ENCODE measurements at regions not wholly inside any gene's neighbourhood (a gene's known extent, or its start where the extent isn't known, plus 50 kb on each side); places are given as distances from the start of the nearest gene placed in this dataset.

DNA sequence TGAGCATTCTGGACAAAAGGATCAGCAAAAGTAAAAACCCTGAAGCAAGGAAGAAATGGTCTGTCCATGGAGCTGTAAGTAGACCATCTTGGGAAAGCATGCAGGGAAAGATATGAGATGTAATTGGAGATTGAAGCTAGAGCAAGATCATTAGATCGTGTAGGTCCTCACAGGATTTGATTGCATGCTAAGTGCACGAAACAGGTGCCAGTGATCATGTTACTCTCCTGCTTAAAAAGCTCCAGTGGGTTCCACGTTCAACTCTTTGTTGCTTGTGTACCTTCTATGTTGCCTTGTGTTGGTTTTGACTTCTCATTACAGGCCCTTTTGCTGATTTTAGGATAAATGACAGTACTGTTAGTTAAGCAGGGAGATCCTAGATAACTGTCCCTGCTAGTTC is 442.0 kb downstream of the DMRT2 start:
- no peak overlapping the region for H3K27ac Mint-ChIP-seq
- peaks cover 9% of the 10 kb centered on the region for H3K9me3 Mint-ChIP-seq
- TF ChIP-seq, protein P1, sequence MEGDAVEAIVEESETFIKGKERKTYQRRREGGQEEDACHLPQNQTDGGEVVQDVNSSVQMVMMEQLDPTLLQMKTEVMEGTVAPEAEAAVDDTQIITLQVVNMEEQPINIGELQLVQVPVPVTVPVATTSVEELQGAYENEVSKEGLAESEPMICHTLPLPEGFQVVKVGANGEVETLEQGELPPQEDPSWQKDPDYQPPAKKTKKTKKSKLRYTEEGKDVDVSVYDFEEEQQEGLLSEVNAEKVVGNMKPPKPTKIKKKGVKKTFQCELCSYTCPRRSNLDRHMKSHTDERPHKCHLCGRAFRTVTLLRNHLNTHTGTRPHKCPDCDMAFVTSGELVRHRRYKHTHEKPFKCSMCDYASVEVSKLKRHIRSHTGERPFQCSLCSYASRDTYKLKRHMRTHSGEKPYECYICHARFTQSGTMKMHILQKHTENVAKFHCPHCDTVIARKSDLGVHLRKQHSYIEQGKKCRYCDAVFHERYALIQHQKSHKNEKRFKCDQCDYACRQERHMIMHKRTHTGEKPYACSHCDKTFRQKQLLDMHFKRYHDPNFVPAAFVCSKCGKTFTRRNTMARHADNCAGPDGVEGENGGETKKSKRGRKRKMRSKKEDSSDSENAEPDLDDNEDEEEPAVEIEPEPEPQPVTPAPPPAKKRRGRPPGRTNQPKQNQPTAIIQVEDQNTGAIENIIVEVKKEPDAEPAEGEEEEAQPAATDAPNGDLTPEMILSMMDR (IDR thresholded peaks at IDR 0.05; ENCODE audit: unreplicated experiment) = no peak
- no peaks in the 10 kb centered on the region for H3K4me1 Mint-ChIP-seq
- DNase-seq (ENCODE audit: low spot score in 2 of 2, unreplicated experiment in 2 of 2) = no peak
- no peak overlapping the region for H3K4me3 Mint-ChIP-seq
- H3K36me3 Mint-ChIP-seq = no peaks in the 10 kb centered on the region
- no peaks in the 10 kb centered on the region for H3K27me3 Mint-ChIP-seq (ENCODE audit: low read depth)

DNA sequence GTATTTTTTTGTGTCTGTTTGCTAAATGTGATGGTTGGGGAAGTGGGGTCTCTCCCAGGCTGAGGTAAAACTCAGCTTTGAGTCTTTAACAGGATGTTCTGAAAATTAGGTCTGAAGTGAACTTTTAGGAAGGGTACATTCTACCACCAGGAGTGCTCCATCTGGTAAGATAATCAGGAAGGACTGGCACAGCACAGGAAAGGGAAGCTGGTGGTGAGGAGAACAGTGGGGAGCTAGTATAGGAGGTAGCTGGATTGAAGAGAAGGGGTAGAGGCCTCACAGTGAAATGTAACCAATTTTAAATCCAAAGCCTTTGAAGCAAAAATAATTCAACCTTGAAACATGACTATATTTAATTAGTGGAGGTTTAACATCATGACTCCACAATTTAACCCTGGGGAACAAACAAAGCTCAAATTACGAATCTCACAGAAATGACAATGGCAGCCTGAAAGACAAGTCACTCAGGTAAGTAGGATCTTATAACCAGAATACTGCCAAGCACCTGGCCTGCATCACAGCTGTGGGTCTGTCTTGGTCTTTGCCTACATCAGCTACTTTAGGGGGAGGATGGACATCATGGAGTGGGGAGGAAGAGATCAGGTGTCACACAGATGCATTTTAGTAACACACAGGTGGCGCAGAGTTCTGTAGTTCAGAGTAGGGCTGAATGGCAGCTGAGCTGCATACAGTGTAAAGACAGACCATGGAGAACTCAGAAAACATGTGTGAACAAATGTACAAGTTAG is 445.3 kb downstream of the DMRT2 start:
- TF ChIP-seq, protein P1 (IDR thresholded peaks at IDR 0.05; ENCODE audit: unreplicated experiment) = no peak
- no peak overlapping the region for H3K27ac Mint-ChIP-seq
- no peak overlapping the region for H3K4me3 Mint-ChIP-seq
- H3K36me3 Mint-ChIP-seq = no peaks in the 10 kb centered on the region
- H3K9me3 Mint-ChIP-seq = peaks cover 4% of the 10 kb centered on the region
- no peak for DNase-seq (ENCODE audit: low spot score in 2 of 2, unreplicated experiment in 2 of 2)
- H3K27me3 Mint-ChIP-seq (ENCODE audit: low read depth) = no peaks in the 10 kb centered on the region
- H3K4me1 Mint-ChIP-seq = no peaks in the 10 kb centered on the region

DNA sequence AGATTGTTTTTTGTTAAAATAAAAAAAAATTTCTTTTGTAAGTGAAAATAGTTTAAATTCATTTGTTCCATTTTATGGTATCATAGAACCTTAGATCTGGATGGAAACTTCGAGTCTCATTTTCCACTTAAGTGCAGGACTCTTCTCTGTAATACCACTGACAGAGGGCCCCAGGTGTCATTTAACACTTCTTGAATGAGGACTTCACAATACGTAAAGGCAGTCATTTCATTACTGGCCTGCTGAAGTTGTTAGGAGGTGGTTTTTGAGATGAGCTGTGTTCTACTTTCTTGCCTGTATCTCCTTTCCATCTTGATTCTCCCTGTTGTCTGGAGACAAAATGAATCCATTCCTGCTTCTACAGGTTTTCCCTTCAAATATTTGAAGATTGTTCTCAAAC is 455.3 kb downstream of the DMRT2 start:
- H3K36me3 Mint-ChIP-seq = no peaks in the 10 kb centered on the region
- peaks cover 12% of the 10 kb centered on the region for H3K9me3 Mint-ChIP-seq
- peaks cover 10% of the 10 kb centered on the region for H3K27me3 Mint-ChIP-seq (ENCODE audit: low read depth)
- TF ChIP-seq, protein P1 (IDR thresholded peaks at IDR 0.05; ENCODE audit: unreplicated experiment) = no peak
- no peak for DNase-seq (ENCODE audit: low spot score in 2 of 2, unreplicated experiment in 2 of 2)
- no peaks in the 10 kb centered on the region for H3K4me1 Mint-ChIP-seq
- H3K27ac Mint-ChIP-seq = no peak overlapping the region
- H3K4me3 Mint-ChIP-seq = no peak overlapping the region

DNA sequence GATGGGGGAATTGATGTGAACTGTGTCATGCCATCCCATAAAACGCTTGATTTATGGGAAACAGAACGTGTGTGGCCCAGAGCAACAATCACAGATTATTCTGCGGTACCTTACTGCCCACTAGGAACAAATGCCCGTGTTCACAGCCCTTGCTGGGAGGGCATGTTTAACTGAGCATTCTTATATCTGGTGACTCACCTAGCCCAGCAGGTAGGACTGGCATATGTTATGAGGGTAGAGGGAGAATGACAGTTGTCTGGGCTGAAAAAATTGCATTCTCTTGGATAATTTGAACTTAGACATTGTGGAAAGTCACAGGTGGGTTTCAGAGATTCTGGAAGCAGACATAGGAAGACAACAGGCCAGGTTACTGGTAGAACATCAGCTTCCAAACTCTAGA is 460.6 kb downstream of the DMRT2 start:
- no peaks in the 10 kb centered on the region for H3K4me1 Mint-ChIP-seq
- TF ChIP-seq, protein P1 (IDR thresholded peaks at IDR 0.05; ENCODE audit: unreplicated experiment) = no peak
- peaks cover 14% of the 10 kb centered on the region for H3K27me3 Mint-ChIP-seq (ENCODE audit: low read depth)
- H3K36me3 Mint-ChIP-seq = no peaks in the 10 kb centered on the region
- H3K27ac Mint-ChIP-seq = no peak overlapping the region
- no peak for DNase-seq (ENCODE audit: low spot score in 2 of 2, unreplicated experiment in 2 of 2)
- H3K9me3 Mint-ChIP-seq = peaks cover 19% of the 10 kb centered on the region
- no peak overlapping the region for H3K4me3 Mint-ChIP-seq

DNA sequence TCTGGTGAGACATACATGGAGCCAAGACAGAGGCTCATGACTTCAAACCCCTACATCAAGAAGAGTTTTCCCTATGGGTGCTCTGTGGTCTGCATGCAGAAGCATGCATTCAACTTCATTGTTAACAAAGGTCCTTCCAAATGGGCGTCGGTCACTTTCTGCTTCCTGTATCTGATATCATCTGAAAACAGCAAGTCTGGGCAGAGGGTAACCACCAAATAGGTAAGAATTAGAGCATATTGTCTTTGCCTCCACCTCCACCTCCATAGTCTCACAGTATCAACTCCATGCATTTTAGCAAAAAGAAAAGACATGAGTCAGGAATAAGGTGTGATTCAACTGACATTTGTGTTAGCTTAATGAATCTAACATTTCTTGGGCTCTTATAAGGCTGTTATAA is 462.9 kb downstream of the DMRT2 start:
- Mint-ChIP-seq H3K9me3 (peaks cover 23% of the 10 kb centered on the region), H3K36me3 (no peaks in the 10 kb centered on the region), H3K27me3 (ENCODE audit: low read depth) (peaks cover 5% of the 10 kb centered on the region), H3K4me3 (no peak overlapping the region), H3K27ac (no peak overlapping the region), H3K4me1 (no peaks in the 10 kb centered on the region)
- TF ChIP-seq, protein P1 (IDR thresholded peaks at IDR 0.05; ENCODE audit: unreplicated experiment) = no peak
- no peak for DNase-seq (ENCODE audit: low spot score in 2 of 2, unreplicated experiment in 2 of 2)

Data from mesothelial cell of epicardium (in vitro differentiated cells).